H1 (cell line): ENCODE measurements at regions not wholly inside any gene's neighbourhood (a gene's known extent, or its start where the extent isn't known, plus 50 kb on each side); places are given as distances from the start of the nearest gene placed in this dataset.

Source experiments
- CTCF ChIA-PET: fragments of 300-600 bp; sonication (Branson Sonifier 250); formaldehyde crosslinking; loops from one replicate; lab custom pipeline; 2021; ENCODE audit not compliant: partially characterized antibody; lab: Charles Lee
- POLR2A ChIA-PET: fragments of 300-600 bp; sonication (Branson Sonifier 250); formaldehyde crosslinking; loops from one replicate; lab custom pipeline; 2021; ENCODE audit warnings: inconsistent platforms; ENCODE audit not compliant: partially characterized antibody; lab: Charles Lee
- DNase-seq, 2 experiments: peaks; one replicate each; pipeline versions ENCODE4 v3.0.0 to v3.0.0-alpha.2; 2010 to 2022; ENCODE audit warnings: low spot score in 2 of 2, low read depth in 1 of 2, mixed read lengths in 1 of 2
- FAIRE-seq: peaks from 2 replicates; lab custom pipeline; 2011; peaks lifted over from hg19 to GRCh38; lab: Jason Lieb, UNC
- H2AFZ ChIP-seq: 2 replicates; pipeline ENCODE4 v1.8.1; 2012; ENCODE audit warnings: low read length, inconsistent platforms
- H2AK5ac ChIP-seq: 2 replicates; pipeline ENCODE4 v1.6.1; 2013; ENCODE audit warnings: low read depth, low read length
- H2BK120ac ChIP-seq: replicated peaks from 2 replicates; pipeline ENCODE3; 2013; ENCODE audit warnings: low read depth, low read length, inconsistent platforms
- H2BK12ac ChIP-seq: 2 replicates; pipeline ENCODE4 v1.6.1; 2013; ENCODE audit warnings: low read depth, low read length
- H2BK15ac ChIP-seq: 2 replicates; pipeline ENCODE4 v1.6.1; 2013; ENCODE audit warnings: low read length
- H2BK20ac ChIP-seq: 2 replicates; pipeline ENCODE4 v1.6.1; 2013; ENCODE audit warnings: low read length
- H2BK5ac ChIP-seq: 2 replicates; pipeline ENCODE4 v1.6.1; 2013; ENCODE audit warnings: low read depth, low read length
- H3K14ac ChIP-seq: 2 replicates; pipeline ENCODE4 v1.6.1; 2013; ENCODE audit warnings: inconsistent platforms; ENCODE audit not compliant: insufficient read length
- H3K18ac ChIP-seq: 2 replicates; pipeline ENCODE4 v1.6.1; 2013; ENCODE audit warnings: low read length; ENCODE audit errors: extremely low read depth
- H3K23ac ChIP-seq: 2 replicates; pipeline ENCODE4 v1.6.1; 2013; ENCODE audit warnings: inconsistent platforms; ENCODE audit not compliant: insufficient read length
- H3K23me2 ChIP-seq: 2 replicates; pipeline ENCODE4 v1.6.1; 2013; ENCODE audit warnings: low read depth, low read length
- H3K27ac ChIP-seq: 2 replicates; pipeline ENCODE4 v1.6.1; 2011; ENCODE audit warnings: low read depth, low read length, inconsistent platforms
- H3K27me3 ChIP-seq, 4 experiments: replicated peaks in 1 of 4; 1 replicate in 1 of 4; 2 replicates in 3 of 4; pipeline versions ENCODE4 v1.6.1 to v1.8.1; 2011 to 2013; ENCODE audit warnings: low read length in 3 of 4, mild to moderate bottlenecking in 3 of 4, inconsistent platforms in 2 of 4, mixed read lengths in 2 of 4, moderate library complexity in 1 of 4; ENCODE audit not compliant: control insufficient read depth in 3 of 4, insufficient read depth in 3 of 4; ENCODE audit errors: extremely low read depth in 1 of 4
- H3K36me3 ChIP-seq, 4 experiments: 2 replicates each; pipeline versions ENCODE4 v1.6.1 to v1.8.1; 2011 to 2013; ENCODE audit warnings: mild to moderate bottlenecking in 4 of 4, low read length in 3 of 4, moderate library complexity in 2 of 4, control low read depth in 1 of 4, inconsistent platforms in 1 of 4; ENCODE audit not compliant: insufficient read depth in 4 of 4, control insufficient read depth in 2 of 4
- H3K4ac ChIP-seq: replicated peaks from 2 replicates; pipeline ENCODE3; 2013; ENCODE audit warnings: low read length, low read depth, mixed read lengths, inconsistent platforms; ENCODE audit not compliant: insufficient read length
- H3K4me1 ChIP-seq, 4 experiments: replicated peaks in 1 of 4; 1 replicate in 1 of 4; 2 replicates in 3 of 4; pipeline versions ENCODE4 v1.6.1 to v1.8.1; 2011 to 2013; ENCODE audit warnings: low read length in 3 of 4, inconsistent platforms in 2 of 4, mixed read lengths in 1 of 4; ENCODE audit not compliant: insufficient read depth in 4 of 4, control insufficient read depth in 3 of 4
- H3K4me2 ChIP-seq, 2 experiments: 2 replicates each; pipeline versions ENCODE4 v1.6.1 to v1.8.1; 2011 to 2013; ENCODE audit warnings: low read depth in 2 of 2, low read length in 2 of 2, control low read depth in 1 of 2, inconsistent platforms in 1 of 2, mild to moderate bottlenecking in 1 of 2; ENCODE audit not compliant: insufficient read depth in 1 of 2
- H3K4me3 ChIP-seq, 4 experiments: fragments of 200-600, 300-600 bp in 1 of 4; sonication (generic), shearing (Covaris generic), sonication (Bioruptor Twin) in 1 of 4; 2 replicates each; pipeline versions ENCODE4 v1.5.1 to v1.8.1; 2011 to 2016; ENCODE audit warnings: low read length in 4 of 4, low read depth in 3 of 4, control low read depth in 2 of 4, inconsistent platforms in 2 of 4, mild to moderate bottlenecking in 2 of 4, mixed read lengths in 1 of 4, moderate library complexity in 1 of 4; ENCODE audit not compliant: insufficient read depth in 2 of 4; ENCODE audit errors: extremely low read depth in 1 of 4
- H3K56ac ChIP-seq: replicated peaks from 2 replicates; pipeline ENCODE3; 2013; ENCODE audit warnings: low read depth, mild to moderate bottlenecking, mixed read lengths, low read length, inconsistent platforms; ENCODE audit not compliant: insufficient read length
- H3K79me1 ChIP-seq: 2 replicates; pipeline ENCODE4 v1.6.1; 2013; ENCODE audit warnings: low read depth, low read length, control low read depth
- H3K79me2 ChIP-seq, 2 experiments: 2 replicates each; pipeline versions ENCODE4 v1.6.1 to v1.8.1; 2012 to 2013; ENCODE audit warnings: low read length in 2 of 2, mild to moderate bottlenecking in 2 of 2, inconsistent platforms in 1 of 2; ENCODE audit not compliant: insufficient read depth in 2 of 2, control insufficient read depth in 1 of 2
- H3K9ac ChIP-seq, 4 experiments: replicated peaks in 1 of 4; 1 replicate in 1 of 4; 2 replicates in 3 of 4; pipeline versions ENCODE4 v1.6.1 to v1.8.1; 2011 to 2013; ENCODE audit warnings: low read depth in 3 of 4, low read length in 3 of 4, control low read depth in 2 of 4, mild to moderate bottlenecking in 2 of 4, moderate library complexity in 2 of 4, inconsistent platforms in 1 of 4; ENCODE audit errors: extremely low read depth in 1 of 4
- H3K9me3 ChIP-seq, 2 experiments: 2 replicates each; pipeline versions ENCODE4 v1.6.1 to v1.8.1; 2012 to 2013; ENCODE audit warnings: mild to moderate bottlenecking in 2 of 2, moderate library complexity in 2 of 2, control low read depth in 1 of 2, inconsistent platforms in 1 of 2, low read depth in 1 of 2, low read length in 1 of 2, mixed read lengths in 1 of 2; ENCODE audit not compliant: insufficient read depth in 2 of 2
- H4K20me1 ChIP-seq, 2 experiments: replicated peaks in 1 of 2; 2 replicates each; pipeline versions ENCODE3 to v1.8.1; 2011 to 2013; ENCODE audit warnings: inconsistent platforms in 2 of 2, low read length in 2 of 2, mild to moderate bottlenecking in 1 of 2; ENCODE audit not compliant: insufficient read depth in 2 of 2, control insufficient read depth in 1 of 2
- H4K5ac ChIP-seq: 2 replicates; pipeline ENCODE4 v1.6.1; 2013; ENCODE audit warnings: low read length, low read depth, mixed read lengths, inconsistent platforms; ENCODE audit not compliant: insufficient read length
- H4K8ac ChIP-seq: 2 replicates; pipeline ENCODE4 v1.8.0; 2013; ENCODE audit warnings: mild to moderate bottlenecking, moderate library complexity, low read length, inconsistent platforms; ENCODE audit not compliant: insufficient read depth; ENCODE audit errors: extremely low read depth
- H4K91ac ChIP-seq: replicated peaks from 2 replicates; pipeline ENCODE3; 2013; ENCODE audit warnings: low read length, mixed read lengths, inconsistent platforms; ENCODE audit not compliant: insufficient read length
- EGR1 ChIP-seq: IDR thresholded peaks from 2 replicates; pipeline ENCODE4 v1.6.1; 2011; ENCODE audit warnings: low read depth, low read length, borderline replicate concordance
- FOSL1 ChIP-seq: IDR thresholded peaks from 2 replicates; pipeline ENCODE4 v1.6.1; 2011; ENCODE audit warnings: mild to moderate bottlenecking, low read depth, low read length, moderate library complexity; ENCODE audit not compliant: insufficient read depth
- POLR2AphosphoS5 ChIP-seq: IDR thresholded peaks from 2 replicates; pipeline ENCODE4 v1.6.1; 2011; ENCODE audit warnings: low read depth, low read length
- WGBS, 2 experiments: shearing (Covaris generic) in 1 of 2; methylation state at CpG; one replicate each; pipeline versions ENCODE4 v1.1.6 to v1.1.7; 2013 to 2015; ENCODE audit warnings: low lambda C conversion rate in 2 of 2, mixed read lengths in 2 of 2, inconsistent platforms in 1 of 2, low coverage in 1 of 2, missing lambda C conversion rate in 1 of 2; ENCODE audit not compliant: insufficient replicate concordance in 2 of 2, insufficient coverage in 1 of 2, insufficient read length in 1 of 2; ENCODE audit errors: extremely low coverage in 1 of 2, missing lambda C conversion rate in 1 of 2; 5-methylcytosine and 5-hydroxymethylcytosine counted together

GRCh38 chr10:90989378-90989777 is 68.5 kb upstream of the ANKRD1 start:
- Histone ChIP-seq H4K20me1 (no peaks in the 10 kb centered on the region), H3K36me3 (no peaks in the 10 kb centered on the region), H2AFZ (no peak overlapping the region), H4K5ac (no peak overlapping the region), H3K4me2 (no peak overlapping the region), H3K9ac (no peak overlapping the region), H3K4ac (no peak overlapping the region), H2BK120ac (no peak overlapping the region), H3K79me2 (no peaks in the 10 kb centered on the region), H2AK5ac (no peak overlapping the region), H2BK12ac (no peak overlapping the region), H4K8ac (no peak overlapping the region), H2BK15ac (no peak overlapping the region), H3K14ac (no peak overlapping the region), H2BK20ac (no peak overlapping the region), H3K79me1 (no peaks in the 10 kb centered on the region), H3K56ac (no peak overlapping the region), H3K18ac (no peak overlapping the region), H3K4me3 (no peak overlapping the region), H2BK5ac (no peak overlapping the region), H3K27me3 (no peaks in the 10 kb centered on the region; a peak in 3 of 7 replicates), H4K91ac (no peak overlapping the region), H3K4me1 (no peaks in the 10 kb centered on the region), H3K9me3 (no peaks in the 10 kb centered on the region), H3K23ac (no peak overlapping the region), H3K23me2 (no peaks in the 10 kb centered on the region), H3K27ac (no peak overlapping the region)
- 85% methylated on average over 3 of the region's 3 CpGs; no CpG with 5 or more reads in 1 of the 2 experiments for WGBS, 2 experiments
- TF ChIP-seq FOSL1 (no peak), POLR2AphosphoS5 (no peak), EGR1 (no peak)
- POLR2A ChIA-PET, result no interaction called here
- CTCF ChIA-PET, result interaction anchor here (0.8 to 2.4 kb wide), 5 partner anchors 9 to 174 kb away, joined by 3 to 7 read pairs (median 4); no protein-coding TSS in a partner anchor
- DNase-seq (no peak), FAIRE-seq (no peak)
